ENCODE measurements at regions not wholly inside any gene's neighbourhood (a gene's known extent, or its start where the extent isn't known, plus 50 kb on each side); places are given as distances from the start of the nearest gene placed in this dataset.

- TF ChIP-seq CTCF (conservative IDR thresholded peaks at IDR 0.05; ENCODE audit: low read depth, low read length) (peak; percentile 27; the same call in 1 of the 2 replicates), EZH2 (IDR thresholded peaks at IDR 0.05; ENCODE audit: borderline replicate concordance, low read depth, low read length, poor library complexity, severe bottlenecking) (no peak)
Measured at GRCh38 chr5:124043456-124043855, 531.5 kb downstream of the CSNK1G3 start.
